Endothelial cell of umbilical vein (primary cell): ENCODE measurements at regions not wholly inside any gene's neighbourhood (a gene's known extent, or its start where the extent isn't known, plus 50 kb on each side); places are given as distances from the start of the nearest gene placed in this dataset.
"Not testable (repeated sequence)": the region's sequence is repeated elsewhere in the genome, so short reads cannot be mapped to it uniquely, and the experiment has no call there.

Experiments used
- EZH2 ChIP-seq: IDR thresholded peaks from 2 replicates; pipeline ENCODE4 v1.6.1; 2012; ENCODE audit warnings: borderline replicate concordance, low read depth, mild to moderate bottlenecking, moderate library complexity, low read length, inconsistent platforms; ENCODE audit not compliant: severe bottlenecking
- FOS ChIP-seq: IDR thresholded peaks from 2 replicates; pipeline ENCODE4 v1.6.1; 2011; ENCODE audit warnings: mild to moderate bottlenecking, low read length, moderate library complexity, borderline replicate concordance; ENCODE audit not compliant: insufficient read depth
- GATA2 ChIP-seq: IDR thresholded peaks from 2 replicates; pipeline ENCODE4 v1.7.0; 2011; ENCODE audit warnings: low read depth, mild to moderate bottlenecking, moderate library complexity, mixed read lengths, low read length; ENCODE audit not compliant: insufficient read length, insufficient read depth
- JUN ChIP-seq: IDR thresholded peaks from 2 replicates; pipeline ENCODE4 v1.6.1; 2011; ENCODE audit warnings: borderline replicate concordance, low read depth; ENCODE audit not compliant: insufficient read length, insufficient read depth
- POLR2A ChIP-seq: IDR thresholded peaks from 2 replicates; pipeline ENCODE4 v1.6.1; 2012; ENCODE audit warnings: low read depth, mild to moderate bottlenecking, control low read depth, low read length
- POLR2AphosphoS5 ChIP-seq: IDR thresholded peaks from 2 replicates; pipeline ENCODE4 v1.6.1; 2012; ENCODE audit warnings: low read depth, mild to moderate bottlenecking, control low read depth, low read length, moderate library complexity; ENCODE audit not compliant: insufficient read depth
- TF ChIP-seq, protein P1 (sequence below), 2 donors: IDR thresholded peaks; 1 replicate in 1 of 2; 2 replicates in 1 of 2; pipeline ENCODE4 v1.5.1; 2011; ENCODE audit warnings: low read length in 2 of 2, mild to moderate bottlenecking in 2 of 2, moderate library complexity in 2 of 2, control low read depth in 1 of 2, inconsistent platforms in 1 of 2, low read depth in 1 of 2; ENCODE audit not compliant: insufficient read depth in 1 of 2; ENCODE audit errors: extremely low read depth in 1 of 2
- TF ChIP-seq, protein P2 (sequence below): IDR thresholded peaks from 2 replicates; pipeline ENCODE4 v1.6.1; 2011; ENCODE audit not compliant: insufficient read depth, insufficient read length

DNA sequence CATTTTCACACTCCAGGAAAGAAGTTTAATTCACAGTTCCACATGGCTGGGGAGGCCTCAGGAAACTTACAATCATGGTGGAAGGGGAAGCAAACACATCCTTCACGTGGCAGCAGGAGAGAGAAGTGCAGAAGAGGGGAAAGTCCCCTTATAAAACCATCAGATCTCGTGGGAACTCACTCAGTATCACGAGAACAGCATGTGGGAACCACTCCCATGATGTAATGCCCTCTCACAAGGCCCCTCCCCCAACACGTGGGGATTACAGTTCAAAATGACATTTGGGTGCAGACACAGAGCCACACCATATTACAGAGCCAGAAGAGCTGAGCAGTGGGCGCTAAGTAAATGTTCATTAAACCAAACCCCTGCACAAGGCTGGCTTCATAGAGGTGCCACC, 126.0 kb downstream of the POTEM start:
- not testable (repeated sequence) for TF ChIP-seq POLR2AphosphoS5, POLR2A, FOS, GATA2, JUN, EZH2
- TF ChIP-seq, protein P1, sequence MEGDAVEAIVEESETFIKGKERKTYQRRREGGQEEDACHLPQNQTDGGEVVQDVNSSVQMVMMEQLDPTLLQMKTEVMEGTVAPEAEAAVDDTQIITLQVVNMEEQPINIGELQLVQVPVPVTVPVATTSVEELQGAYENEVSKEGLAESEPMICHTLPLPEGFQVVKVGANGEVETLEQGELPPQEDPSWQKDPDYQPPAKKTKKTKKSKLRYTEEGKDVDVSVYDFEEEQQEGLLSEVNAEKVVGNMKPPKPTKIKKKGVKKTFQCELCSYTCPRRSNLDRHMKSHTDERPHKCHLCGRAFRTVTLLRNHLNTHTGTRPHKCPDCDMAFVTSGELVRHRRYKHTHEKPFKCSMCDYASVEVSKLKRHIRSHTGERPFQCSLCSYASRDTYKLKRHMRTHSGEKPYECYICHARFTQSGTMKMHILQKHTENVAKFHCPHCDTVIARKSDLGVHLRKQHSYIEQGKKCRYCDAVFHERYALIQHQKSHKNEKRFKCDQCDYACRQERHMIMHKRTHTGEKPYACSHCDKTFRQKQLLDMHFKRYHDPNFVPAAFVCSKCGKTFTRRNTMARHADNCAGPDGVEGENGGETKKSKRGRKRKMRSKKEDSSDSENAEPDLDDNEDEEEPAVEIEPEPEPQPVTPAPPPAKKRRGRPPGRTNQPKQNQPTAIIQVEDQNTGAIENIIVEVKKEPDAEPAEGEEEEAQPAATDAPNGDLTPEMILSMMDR (IDR thresholded peaks at IDR 0.05; ENCODE audit: extremely low read depth in 1 of 2, insufficient read depth in 1 of 2, low read depth in 1 of 2, low read length in 2 of 2) = not testable (repeated sequence)
- TF ChIP-seq, protein P2, sequence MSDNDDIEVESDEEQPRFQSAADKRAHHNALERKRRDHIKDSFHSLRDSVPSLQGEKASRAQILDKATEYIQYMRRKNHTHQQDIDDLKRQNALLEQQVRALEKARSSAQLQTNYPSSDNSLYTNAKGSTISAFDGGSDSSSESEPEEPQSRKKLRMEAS = not testable (repeated sequence)
